ENCODE measurements at regions not wholly inside any gene's neighbourhood (a gene's known extent, or its start where the extent isn't known, plus 50 kb on each side); places are given as distances from the start of the nearest gene placed in this dataset.
"Not testable (repeated sequence)": the region's sequence is repeated elsewhere in the genome, so short reads cannot be mapped to it uniquely, and the experiment has no call there.

- H3K9me3 Mint-ChIP-seq (ENCODE audit: low read depth), result no peaks in the 10 kb centered on the region
- H3K27me3 Mint-ChIP-seq (ENCODE audit: low read depth), result peaks cover 2% of the 10 kb centered on the region
- no peak for TF ChIP-seq CTCF (IDR thresholded peaks at IDR 0.05)
- no peak for DNase-seq (ENCODE audit: low spot score)
- H3K4me3 Mint-ChIP-seq (ENCODE audit: unreplicated experiment), result no peak overlapping the region
- peaks cover 12% of the 10 kb centered on the region for H3K4me1 Mint-ChIP-seq (ENCODE audit: low read depth)
- H3K36me3 Mint-ChIP-seq (ENCODE audit: low read depth), result no peaks in the 10 kb centered on the region
- H3K27ac Mint-ChIP-seq (ENCODE audit: unreplicated experiment), result no peak overlapping the region
These were observed 62.6 kb upstream of the RESF1 start for GRCh38 chr12:31896514-31897039.

- TF ChIP-seq CTCF (IDR thresholded peaks at IDR 0.05), result no peak
- DNase-seq (ENCODE audit: low spot score), result no peak
- no peaks in the 10 kb centered on the region for H3K9me3 Mint-ChIP-seq (ENCODE audit: low read depth)
- H3K36me3 Mint-ChIP-seq (ENCODE audit: low read depth), result no peaks in the 10 kb centered on the region
- peaks cover 2% of the 10 kb centered on the region for H3K27me3 Mint-ChIP-seq (ENCODE audit: low read depth)
- H3K27ac Mint-ChIP-seq (ENCODE audit: unreplicated experiment), result no peak overlapping the region
- no peak overlapping the region for H3K4me3 Mint-ChIP-seq (ENCODE audit: unreplicated experiment)
- peaks cover 12% of the 10 kb centered on the region for H3K4me1 Mint-ChIP-seq (ENCODE audit: low read depth)
These were observed 63.6 kb upstream of the RESF1 start for GRCh38 chr12:31895449-31896150.

GRCh38 chr12:31890295-31891285 is 68.6 kb upstream of the RESF1 start:
- H3K4me1 Mint-ChIP-seq (ENCODE audit: low read depth), result no peaks in the 10 kb centered on the region
- no peaks in the 10 kb centered on the region for H3K27me3 Mint-ChIP-seq (ENCODE audit: low read depth)
- no peak for TF ChIP-seq CTCF (IDR thresholded peaks at IDR 0.05)
- no peak for DNase-seq (ENCODE audit: low spot score)
- H3K4me3 Mint-ChIP-seq (ENCODE audit: unreplicated experiment), result no peak overlapping the region
- H3K27ac Mint-ChIP-seq (ENCODE audit: unreplicated experiment), result no peak overlapping the region
- H3K36me3 Mint-ChIP-seq (ENCODE audit: low read depth), result no peaks in the 10 kb centered on the region
- H3K9me3 Mint-ChIP-seq (ENCODE audit: low read depth), result peaks cover 9% of the 10 kb centered on the region

GRCh38 chr12:31887109-31887811 is 72.0 kb upstream of the RESF1 start:
- peaks cover 9% of the 10 kb centered on the region for H3K9me3 Mint-ChIP-seq (ENCODE audit: low read depth)
- no peaks in the 10 kb centered on the region for H3K4me1 Mint-ChIP-seq (ENCODE audit: low read depth)
- no peak for TF ChIP-seq CTCF (IDR thresholded peaks at IDR 0.05)
- H3K27me3 Mint-ChIP-seq (ENCODE audit: low read depth), result no peaks in the 10 kb centered on the region
- no peaks in the 10 kb centered on the region for H3K36me3 Mint-ChIP-seq (ENCODE audit: low read depth)
- H3K27ac Mint-ChIP-seq (ENCODE audit: unreplicated experiment), result no peak overlapping the region
- no peak for DNase-seq (ENCODE audit: low spot score)
- no peak overlapping the region for H3K4me3 Mint-ChIP-seq (ENCODE audit: unreplicated experiment)

GRCh38 chr12:31882682-31883081 is 76.5 kb upstream of the RESF1 start:
- H3K9me3 Mint-ChIP-seq (ENCODE audit: low read depth); H3K27me3 Mint-ChIP-seq (ENCODE audit: low read depth); H3K4me1 Mint-ChIP-seq (ENCODE audit: low read depth); H3K4me3 Mint-ChIP-seq (ENCODE audit: unreplicated experiment); DNase-seq (ENCODE audit: low spot score); H3K27ac Mint-ChIP-seq (ENCODE audit: unreplicated experiment); H3K36me3 Mint-ChIP-seq (ENCODE audit: low read depth): not testable (repeated sequence)
